Fibroblast of peridontal ligament (primary cell): ENCODE measurements at regions not wholly inside any gene's neighbourhood (a gene's known extent, or its start where the extent isn't known, plus 50 kb on each side); places are given as distances from the start of the nearest gene placed in this dataset.

Experiments used
- DNase-seq: peaks from one replicate; pipeline ENCODE4 v3.0.0-alpha.2; 2010; ENCODE audit errors: extremely low read depth

DNA sequence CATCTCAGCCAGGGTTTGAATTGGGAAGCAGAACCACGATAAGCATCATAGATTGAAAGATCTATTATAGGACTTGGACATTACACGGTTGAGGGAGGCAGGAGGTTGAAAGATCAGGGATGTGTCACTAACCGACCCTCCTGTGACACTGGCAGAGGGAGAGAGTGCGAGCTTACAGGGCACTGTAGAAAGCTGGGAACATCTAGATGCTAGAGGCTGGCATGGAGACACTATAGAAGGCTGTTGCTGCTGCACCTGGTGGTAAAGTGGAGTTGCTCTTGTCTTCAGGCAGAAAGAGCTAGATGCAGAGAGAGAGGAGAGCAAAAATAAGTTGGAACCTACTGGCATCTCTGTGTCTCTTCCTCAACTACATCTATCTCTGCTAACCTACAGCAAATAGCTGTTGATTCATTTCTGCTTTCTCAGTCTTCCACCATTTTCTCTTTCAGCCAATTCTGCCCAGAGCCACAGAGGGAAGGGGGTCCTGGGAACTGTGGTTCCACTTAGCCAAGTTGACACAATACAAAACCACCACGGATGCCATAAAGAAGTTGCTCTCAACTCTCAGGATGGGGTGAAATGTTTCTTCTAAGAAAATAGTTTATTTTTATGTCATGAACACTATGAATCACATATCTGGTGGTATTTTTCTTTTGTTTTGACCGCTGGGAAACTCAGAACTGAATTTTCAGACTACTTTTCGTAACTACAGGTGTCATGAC is 155.9 kb downstream of the ZNF281 start:
- no peak for DNase-seq

DNA sequence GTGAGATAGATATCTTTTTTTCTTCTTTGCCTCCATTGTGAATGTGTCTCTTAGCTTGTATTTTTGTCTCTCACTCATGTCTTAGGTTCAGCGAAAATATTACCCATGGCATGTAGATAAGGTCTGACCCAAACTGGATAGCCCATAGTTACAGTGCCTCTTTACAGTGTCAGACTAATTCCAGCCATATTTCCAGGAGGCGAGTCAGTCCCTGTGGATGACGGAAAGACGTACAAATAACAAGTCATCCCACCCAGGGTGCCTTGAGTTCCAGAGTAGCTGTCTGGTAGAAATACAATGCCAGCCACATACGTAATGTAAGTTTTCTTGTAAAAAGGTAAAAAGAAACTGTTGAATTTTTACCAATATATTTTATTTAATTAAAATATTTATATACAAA is 157.3 kb downstream of the ZNF281 start:
- DNase-seq, result peak; percentile 38

DNA sequence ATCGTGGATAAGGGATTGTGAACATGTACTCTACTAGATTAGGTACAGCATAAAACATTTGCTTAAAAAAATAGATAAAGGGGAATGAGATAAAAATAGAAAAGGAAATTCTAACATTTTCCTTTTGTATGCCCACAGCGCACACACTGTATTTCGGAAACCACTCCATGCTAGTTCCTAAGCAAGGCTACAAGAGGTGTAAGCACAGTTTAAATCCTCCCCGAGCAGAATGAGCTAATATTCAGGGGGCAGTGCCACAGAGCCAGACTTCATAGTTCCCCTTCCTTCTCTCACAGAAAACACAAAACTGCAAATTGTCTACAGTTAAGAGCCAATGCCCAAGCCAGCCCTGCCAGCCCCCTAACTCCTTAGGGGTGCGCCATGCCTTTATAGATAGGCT is 159.4 kb downstream of the ZNF281 start:
- DNase-seq, result no peak

DNA sequence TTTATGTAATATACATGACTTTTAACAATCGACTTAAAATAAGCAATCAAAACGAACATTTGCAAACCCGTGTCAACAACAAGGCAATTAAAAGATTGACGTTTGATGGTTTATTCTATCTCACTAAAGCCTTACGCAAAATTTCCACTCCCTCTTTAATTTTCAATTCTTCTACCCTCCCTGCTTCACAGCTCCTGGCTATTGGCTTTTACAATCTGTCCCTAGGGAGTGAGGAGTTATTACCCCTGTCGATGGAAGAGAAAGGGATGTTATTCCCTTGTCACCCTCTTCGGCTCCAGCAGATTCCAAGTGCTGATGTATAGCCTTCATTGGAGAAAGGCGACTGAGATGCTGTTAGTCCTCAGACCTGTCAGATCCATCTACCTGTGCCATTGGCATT is 161.3 kb downstream of the ZNF281 start:
- no peak for DNase-seq

DNA sequence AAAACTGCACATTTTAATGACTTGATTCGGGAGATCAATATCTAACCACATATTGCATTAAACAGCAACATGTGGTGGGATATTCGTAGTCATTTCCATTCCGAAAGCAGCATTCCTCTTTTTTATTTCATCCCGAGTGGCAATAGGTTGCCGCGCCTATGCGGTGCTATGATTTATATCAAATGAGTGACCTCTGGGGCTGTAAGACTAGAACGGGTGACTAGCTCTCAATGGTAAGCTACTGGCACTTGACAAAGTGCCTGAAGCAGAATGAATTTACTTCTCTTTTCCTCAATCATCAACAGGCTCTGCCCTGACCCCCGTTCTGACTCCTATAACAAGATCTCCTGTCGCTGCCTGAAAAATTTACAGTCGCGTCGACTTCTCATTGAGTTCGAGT is 162.3 kb downstream of the ZNF281 start:
- no peak for DNase-seq

DNA sequence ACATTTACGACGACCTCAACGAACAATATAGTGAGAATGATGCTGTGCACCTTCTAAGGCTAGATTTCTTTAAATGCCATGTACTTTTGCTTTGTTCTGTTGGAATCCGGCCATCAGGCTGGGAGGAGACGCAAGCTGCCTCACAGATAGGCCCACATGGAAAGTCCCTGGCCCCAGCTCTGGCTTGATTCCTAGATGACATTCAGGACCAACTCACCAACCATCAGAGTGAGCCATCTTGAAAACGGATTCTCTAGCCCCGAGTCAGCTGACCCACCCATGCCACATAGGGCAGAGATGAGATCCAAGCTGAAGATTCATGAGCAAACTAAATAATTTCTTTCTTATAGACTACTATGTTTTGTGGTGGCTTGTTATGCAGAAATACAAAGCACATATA is 164.4 kb downstream of the ZNF281 start:
- peak; percentile 74 for DNase-seq

DNA sequence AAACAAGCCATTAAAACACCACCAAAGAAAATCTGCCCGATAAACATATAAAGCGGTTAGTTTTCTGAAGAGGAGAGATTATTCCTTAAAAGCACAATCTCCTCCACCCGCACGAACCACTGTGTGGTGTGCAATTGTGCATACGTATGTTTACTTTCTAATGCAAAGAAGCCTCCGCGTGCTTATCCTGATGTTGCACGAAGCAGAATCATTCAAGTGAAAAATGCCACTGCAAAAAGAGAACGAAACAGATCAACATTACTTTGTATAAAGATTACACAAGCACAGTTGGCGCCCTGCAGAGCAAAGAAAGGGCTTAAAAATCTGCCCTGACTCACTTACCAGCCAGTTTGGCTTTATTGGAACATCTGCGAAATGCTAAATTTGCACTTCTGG is 166.8 kb downstream of the ZNF281 start:
- peak; percentile 45 for DNase-seq

DNA sequence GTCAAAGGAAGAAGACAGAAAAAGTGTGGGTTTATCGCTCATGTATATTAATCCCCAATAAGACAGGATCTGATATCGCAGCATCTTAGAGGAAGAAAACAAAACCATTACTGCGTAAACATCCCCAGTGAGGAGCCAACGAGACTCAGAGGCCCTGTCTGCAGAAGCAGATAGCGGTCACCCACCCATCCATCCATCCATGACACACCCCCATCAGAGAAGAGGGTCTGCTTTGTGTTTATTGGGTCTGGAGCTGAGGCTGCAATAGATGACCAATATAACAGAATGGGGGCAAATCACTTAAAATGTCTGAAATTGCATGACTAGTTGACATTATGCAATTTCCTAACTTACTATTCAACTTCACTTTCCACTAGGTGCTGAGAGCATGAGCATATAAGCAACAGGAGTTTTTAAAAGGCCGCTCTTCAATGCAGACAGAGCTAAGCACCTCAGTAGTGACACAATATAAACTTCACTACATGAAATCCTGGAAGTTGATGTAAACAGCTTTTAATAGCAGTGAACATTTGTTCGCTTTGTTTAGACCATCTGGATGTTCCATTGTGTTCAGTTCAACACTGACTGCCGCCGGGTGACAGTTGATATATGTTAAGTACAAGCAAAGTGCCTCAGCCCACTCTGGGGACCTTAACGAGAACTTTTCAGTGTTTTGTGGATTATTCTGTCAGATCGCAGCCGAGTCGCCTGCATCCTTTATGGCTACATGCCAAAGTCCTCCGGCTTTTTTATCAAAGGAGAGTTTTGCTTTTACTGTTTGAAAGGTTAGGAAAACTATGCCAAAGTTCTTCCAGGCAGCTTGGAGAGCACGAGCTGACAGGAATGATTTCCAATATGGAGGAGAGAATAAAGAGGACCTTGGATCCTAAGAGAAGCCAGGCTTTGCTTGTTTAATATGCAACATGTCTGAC is 167.5 kb downstream of the ZNF281 start:
- DNase-seq, result no peak

DNA sequence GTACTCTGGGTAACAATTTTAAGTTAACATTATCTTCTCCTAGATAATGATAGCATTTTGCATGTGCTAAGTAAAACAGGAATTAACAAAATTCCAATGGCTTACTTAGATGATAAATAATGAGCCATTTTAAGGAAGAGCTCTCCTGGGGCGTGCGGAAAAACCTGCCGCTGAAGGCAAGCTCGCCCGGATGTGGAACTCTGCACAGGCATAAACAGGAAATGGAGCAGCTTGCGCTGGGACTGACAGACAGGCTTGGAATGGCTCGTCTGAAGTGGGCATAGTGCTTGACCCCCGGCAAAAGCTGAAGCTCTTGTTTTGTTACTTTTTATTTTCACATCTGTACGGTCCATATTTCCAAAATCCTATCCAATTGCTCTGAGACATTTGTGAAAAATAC is 169.2 kb downstream of the ZNF281 start:
- no peak for DNase-seq

DNA sequence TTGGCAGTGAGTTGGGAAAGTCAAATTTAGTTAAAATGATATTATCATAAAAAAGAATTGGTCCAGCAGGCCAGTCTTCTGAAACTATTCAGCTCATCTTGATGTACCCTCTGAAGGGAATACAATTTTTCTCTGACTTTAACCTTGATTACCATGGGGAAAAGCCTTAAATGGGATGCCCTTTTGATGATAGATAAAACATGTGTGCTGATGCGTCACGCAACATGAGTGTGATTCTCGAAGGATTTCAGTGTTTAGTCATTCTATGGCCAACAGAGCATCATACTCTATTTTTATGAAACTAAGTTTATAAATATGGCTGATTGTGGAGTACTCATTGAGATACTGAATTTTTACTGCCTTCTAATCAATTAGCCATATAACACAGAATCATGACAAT is 171.5 kb downstream of the ZNF281 start:
- peak; percentile 57 for DNase-seq

DNA sequence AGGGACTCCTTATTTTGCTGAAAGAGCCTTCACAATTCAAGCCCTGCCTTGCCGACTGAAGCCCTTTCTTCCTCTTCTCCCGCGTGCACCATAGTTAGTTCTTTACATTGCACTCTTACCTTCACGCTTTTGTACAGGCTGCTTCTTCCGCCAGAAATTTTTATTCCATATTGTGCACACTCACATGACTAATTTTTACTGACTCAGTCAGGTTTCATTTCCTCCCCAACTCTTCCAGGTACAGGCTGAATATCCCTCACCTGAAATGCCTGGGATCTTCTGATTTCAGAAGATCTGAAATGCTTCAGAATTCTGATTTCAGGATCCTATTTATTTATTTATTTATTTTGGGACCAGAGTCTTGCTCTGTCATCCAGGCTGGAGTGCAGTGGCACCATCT is 172.8 kb downstream of the ZNF281 start:
- DNase-seq, result no peak

DNA sequence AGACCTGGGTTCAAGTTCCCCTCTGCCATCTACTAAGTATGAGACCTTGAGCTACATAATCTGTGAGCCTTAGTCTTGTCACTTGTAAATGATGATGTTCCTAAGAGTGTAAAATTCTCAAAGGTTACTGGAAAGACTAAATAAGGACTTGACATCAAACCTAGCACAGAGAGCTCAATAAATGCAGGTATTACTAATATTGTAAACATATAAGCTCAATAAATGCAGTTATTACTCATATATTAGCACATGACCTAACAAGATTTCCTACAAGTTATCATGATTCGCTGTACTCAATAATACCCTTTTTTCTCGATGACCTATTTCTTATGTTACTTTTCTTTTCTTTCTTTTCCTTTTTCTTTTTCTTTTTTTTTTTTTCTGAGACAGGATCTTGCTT is 174.9 kb downstream of the ZNF281 start:
- DNase-seq, result no peak

DNA sequence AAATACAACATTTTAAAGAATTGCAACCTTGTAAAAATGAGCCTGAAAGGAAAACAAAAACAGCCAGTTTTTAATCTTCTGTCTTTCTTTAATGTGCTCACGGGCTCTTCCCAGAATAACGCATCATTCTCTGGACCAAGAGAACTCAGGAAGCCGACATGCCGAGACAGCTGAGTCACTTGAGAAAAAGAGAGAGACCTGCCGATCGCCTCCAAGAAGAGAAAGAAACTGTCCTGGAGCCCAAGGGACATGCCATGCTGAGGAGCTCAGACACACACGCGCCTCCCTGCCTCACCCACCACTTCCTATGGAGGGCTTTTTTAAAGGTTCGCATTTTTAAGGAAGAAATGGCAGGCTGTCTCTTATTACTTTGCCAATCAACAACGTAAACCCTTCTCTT is 176.4 kb downstream of the ZNF281 start:
- peak; percentile 42 for DNase-seq

DNA sequence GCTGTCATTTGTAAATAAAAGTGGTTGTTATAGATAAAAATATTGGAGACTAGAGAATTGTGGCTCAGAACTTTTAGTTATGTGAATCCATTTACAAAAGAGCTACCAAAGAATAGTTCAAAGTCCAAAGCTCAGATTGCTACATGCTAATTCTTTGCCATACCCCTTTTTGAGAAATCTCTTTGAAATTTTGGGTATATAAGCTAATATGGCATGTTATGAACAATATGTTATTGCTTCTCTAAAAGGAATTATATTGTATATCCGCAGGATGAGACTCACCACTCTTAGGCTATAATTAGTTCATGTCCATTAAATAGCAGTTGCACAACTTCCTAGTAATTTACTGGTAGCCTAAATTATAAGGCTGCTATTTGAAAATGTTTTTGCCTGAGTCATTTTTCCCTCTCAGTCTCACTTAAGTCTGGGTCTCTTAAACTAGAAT is 178.0 kb downstream of the ZNF281 start:
- peak; percentile 71 for DNase-seq

DNA sequence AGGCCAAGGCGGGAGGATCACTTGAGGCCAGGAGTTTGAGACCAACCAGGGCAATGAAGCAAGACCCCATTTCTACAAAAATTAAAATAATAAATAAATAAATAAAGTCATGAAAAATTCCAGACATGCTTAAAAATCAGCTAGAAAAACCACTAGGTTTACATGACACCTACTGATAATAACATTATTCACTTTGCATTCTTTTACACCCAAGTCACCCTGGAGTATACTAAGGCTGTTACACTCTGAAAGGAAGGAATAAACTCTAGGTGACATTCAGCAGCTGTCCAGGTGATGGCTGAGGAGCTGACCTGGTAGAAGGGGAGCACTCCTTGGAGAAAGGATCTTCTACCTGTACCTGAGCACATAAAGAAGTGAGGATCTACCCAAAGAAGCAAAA is 179.2 kb downstream of the ZNF281 start:
- no peak for DNase-seq

DNA sequence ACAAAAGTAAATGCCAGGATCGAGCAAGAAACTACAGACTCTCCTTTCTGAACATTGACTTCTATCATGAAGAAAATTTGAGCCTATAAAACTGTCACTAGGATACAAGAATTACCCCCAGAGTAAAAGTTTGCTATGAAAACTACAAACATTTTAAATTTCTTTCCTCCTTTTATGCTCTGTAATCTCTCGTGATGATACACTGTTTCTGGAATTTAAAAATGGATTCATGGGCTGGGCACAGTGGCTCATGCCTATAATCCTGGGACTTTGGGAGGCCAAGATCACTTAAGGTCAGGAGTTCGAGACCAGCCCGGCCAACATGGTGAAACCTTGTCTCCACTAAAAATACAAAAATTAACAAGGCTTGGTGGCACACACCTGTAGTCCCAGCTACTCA is 181.3 kb downstream of the ZNF281 start:
- no peak for DNase-seq

DNA sequence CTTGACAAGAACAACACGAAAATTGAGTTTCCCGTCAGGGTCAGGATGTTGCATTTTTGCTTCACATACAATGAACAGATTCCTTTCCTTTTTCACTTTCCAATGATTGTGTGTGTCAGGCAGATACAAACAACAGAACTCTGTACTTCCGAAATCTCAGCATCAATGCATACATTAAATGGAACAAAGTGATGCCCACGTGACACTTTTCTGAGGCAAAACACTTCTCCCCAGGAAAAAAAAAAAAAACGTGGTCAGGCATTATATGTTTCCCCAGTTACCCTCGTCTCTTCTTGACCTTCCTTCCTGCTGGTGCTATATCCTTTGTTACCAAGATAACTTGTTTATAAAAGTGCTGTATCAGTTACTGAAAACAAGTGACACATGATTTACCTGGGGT is 181.8 kb downstream of the ZNF281 start:
- DNase-seq, result no peak
